ENCODE measurements at regions not wholly inside any gene's neighbourhood (a gene's known extent, or its start where the extent isn't known, plus 50 kb on each side); places are given as distances from the start of the nearest gene placed in this dataset.
A peak's percentile ranks its signal among the peaks of the same experiment; 100 is the strongest.

GRCh38 chr1:182149411-182149965, 88.0 kb upstream of the ZNF648 start:
- DNase-seq = peak; percentile 39

DNA sequence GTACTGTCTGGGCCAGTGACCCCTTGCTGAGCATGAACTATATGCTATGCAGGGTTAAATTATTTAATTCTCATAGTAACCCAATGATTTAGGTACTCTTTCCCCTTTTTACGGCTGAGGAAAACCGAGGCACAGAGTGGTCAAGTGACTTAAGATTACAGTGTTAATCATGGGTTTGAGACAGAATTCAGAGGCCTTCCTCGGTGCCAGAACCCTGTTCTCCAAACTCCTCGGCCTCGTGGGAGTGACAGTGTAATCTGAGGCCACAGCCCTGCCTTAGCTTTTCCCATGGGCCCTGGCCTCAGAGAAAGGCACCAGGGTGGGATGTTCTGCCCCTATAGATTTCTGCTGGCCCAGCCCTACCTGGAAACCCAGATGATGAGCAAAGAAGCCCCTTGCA, 86.4 kb upstream of the ZNF648 start:
- DNase-seq = no peak

DNA sequence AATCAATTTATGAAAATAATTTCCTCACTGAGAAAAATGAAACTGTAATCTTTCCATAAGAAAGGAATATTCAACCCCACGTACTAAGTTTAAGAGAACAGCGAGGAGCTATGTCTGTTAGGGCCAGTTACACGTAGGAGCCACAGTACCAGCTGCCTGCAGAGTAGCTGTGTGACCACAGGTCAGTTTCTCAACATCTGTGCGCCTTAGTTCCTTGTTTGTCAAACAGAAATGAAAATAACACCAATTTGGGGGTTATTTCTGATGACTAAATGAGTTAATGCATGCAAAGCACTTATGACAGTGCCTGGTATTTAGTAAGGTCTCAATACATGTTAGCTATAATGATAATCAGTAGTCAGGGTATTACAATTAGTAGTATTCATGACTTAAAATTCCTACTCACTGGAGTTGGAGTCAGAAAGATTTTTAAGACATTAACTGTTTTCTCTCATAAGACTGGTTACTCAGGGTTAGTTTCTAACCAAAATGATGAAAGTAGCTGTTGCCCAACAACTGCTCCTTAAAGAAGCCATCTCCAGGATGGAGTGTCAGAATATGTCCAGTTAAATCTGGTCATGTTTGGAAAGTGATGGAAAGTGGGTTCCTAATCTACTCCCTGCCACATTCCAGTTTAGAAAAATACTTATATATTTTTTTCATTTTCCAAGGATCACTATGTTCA, 85.8 kb upstream of the ZNF648 start:
- no peak for DNase-seq

DNA sequence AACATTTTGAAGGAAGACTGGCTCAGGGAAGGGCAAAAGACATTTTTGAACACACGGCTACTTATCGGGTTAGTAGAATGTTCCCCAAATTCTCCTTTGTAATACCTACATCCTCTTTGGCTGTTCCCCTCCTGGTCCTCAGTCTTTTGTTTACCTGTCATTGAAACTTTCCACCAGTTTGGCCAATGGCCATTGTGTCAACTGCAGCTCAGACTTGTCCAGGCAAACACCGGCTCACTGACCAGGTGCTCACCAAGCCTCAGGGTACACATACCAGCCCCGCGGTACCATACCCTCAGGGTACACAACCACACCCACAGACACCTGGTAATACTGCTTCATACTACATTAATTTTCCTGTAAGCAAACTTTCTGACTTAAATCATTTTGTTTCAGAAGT, 84.8 kb upstream of the ZNF648 start:
- DNase-seq = no peak

DNA sequence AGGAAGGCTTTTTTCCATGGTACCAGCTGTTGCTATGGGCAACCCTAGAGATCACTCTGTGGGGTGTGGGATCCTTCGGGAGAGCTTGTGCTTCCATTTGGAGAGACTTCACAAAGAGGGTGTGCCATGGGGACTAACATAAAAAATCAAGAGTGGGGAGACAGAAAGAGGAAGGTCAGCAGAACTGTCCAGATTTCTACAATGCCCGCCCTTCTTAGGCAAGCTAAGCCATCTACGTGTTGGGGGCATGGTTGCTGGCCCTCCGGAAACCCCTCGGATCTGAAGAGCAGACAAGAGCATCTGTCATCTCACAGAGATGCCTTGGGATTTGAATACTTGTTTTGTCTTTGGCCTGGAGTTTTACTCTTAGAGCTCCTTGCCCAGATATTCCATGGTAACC, 83.9 kb upstream of the ZNF648 start:
- DNase-seq = no peak

- DNase-seq = no peak
Measured at GRCh38 chr1:182144646-182145030, 83.1 kb upstream of the ZNF648 start.

DNA sequence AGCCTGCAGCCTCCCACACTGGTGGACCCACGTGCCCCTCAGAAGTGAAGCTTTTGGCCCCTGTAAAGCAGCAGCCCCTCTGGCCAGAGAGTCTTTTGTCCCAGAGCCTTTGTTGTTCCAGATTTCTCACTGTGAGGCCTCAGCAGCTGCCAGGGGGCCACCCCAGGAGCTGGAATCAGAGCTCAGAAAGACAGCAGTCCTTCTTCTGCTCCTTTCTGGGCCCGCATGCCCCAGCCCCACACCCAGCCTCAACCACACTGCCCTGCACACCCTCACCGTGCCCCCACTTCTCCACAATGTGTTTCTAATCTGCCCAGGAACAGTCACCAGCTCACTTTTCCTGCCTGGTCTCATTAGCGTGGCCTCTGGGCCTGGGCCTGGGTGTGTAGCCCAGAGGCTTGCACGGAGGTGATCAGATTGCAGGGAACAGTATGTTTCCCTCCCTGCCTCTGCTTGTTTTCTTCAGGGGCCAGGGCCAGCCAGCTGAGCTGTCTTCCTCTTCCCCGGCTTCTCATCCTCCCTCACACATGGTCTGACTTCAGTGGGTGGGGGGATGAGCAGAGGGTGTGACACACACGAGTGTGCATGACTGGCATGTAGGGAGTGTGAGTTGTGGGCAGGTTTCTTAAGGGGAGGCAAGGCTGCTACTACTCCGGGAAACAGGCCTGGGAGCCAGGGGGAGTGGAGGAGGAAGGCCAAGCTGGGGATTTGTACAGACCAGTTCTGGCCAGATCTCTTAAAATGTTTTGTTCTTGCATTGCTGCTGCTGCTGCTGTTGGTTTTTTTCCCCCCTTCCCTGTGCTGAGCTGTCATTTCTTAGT, 82.5 kb upstream of the ZNF648 start:
- DNase-seq = peak; percentile 90

GRCh38 chr1:182143154-182143657, 81.7 kb upstream of the ZNF648 start:
- DNase-seq = peak; percentile 93

DNA sequence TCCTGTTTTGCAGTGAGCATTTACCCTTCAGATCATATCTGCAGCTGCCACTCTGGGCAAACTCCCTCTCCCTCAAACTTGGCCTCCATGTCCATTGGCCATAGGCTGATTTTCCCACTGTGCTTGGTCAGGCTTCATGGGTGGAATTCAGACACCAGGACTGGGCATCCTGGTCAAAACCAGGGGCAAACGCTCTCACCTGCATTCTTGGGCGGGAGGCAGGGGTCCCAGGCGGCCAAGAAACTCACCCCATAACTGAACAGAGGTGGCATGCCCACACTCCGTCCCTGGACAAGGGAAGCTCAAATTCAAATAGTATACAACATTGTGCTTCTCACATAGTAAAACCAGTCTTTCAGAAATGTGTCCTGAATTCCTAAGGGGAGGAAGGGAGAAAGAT, 81.1 kb upstream of the ZNF648 start:
- no peak for DNase-seq

DNA sequence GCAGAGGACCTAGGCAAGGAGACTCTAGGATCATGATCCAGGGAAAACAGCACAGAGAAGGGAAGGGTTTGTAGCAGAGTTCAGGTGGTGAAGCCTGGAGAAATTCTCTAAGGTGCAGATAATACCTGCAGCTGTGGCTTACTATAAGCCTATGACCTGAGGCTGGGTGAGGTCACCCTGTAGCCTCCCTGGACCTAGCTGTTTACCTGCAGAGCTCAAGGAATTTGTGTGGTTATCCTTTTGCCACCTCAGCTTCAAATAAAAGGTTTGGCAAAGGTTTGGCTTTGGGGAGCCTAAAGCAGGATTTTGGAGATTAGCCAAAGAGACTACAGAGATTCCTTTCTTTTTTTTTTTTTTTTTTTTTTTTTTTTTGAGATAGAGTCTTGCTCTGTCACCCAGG, 79.5 kb upstream of the ZNF648 start:
- DNase-seq = no peak

- DNase-seq = no peak
Measured at GRCh38 chr1:182139496-182139895, 78.0 kb upstream of the ZNF648 start.

DNA sequence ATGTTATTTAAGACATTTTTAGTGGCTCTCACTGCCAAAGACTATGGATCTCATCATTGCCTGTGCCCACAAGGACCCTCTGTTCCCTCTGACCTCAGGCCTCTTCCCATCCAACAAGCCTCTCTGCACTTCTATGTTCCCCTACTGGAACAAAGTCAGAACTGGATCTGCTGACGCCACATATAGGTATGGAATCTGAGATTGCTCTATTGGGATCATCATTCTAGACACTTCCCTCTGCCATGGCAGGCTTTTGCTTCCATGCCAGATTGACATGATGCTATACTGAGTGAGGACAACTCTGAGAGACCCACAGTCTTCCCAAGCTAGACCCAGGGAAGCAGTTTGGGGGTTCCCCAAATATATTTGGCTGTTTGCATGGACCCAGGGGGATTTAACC, 76.0 kb upstream of the ZNF648 start:
- DNase-seq = no peak

GRCh38 chr1:182135946-182136345, 74.4 kb upstream of the ZNF648 start:
- no peak for DNase-seq

- no peak for DNase-seq
Measured at GRCh38 chr1:182134257-182134656, 72.7 kb upstream of the ZNF648 start.

GRCh38 chr1:182133181-182133580, 71.7 kb upstream of the ZNF648 start:
- DNase-seq = no peak

- DNase-seq = no peak
Measured at GRCh38 chr1:182129398-182129797, 67.9 kb upstream of the ZNF648 start.

GRCh38 chr1:182128502-182128901, 67.0 kb upstream of the ZNF648 start:
- no peak for DNase-seq

- no peak for DNase-seq
Measured at GRCh38 chr1:182127656-182128055, 66.1 kb upstream of the ZNF648 start.

DNA sequence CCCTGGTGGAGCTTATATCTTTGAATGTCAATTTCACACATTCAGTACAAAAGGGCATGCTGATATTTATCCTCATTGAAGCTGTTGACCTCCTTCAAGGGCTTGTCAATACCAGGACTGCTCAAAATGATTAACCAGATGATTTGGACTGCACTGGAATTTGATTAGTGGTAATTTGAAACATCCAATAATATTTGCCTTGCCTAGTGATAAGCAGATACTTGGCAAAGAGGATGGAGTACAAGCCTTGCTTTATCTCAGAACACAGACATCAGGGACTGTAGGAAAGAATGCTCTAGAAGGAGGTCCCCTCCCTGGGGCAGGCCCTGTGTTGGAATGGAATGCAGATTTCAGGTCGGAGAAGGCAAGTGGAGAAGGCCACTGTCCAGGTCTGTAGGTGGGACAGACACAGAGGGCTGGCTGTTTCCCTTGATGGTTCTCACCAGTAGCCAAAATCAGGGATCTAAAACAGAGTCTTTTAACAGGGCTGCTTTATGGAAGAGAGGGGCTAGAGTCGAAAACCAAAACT, 64.8 kb upstream of the ZNF648 start:
- DNase-seq = no peak

DNA sequence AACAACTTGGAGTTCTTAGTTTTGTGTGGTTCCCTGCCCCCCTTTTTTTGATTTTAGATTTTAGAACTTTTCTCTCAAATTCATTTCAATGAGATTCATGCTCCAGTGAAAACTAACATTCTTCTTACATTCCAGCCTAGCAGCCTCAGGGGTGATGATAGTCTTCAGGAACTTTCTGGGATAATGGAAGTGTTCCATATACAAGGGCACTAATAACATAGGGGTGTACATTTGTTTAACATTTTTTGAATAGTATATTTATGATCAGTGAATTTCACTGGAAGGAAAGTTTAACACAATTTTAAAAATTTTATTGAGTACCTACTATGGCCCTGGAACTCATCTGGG, 61.4 kb upstream of the ZNF648 start:
- DNase-seq = no peak

GRCh38 chr1:182122256-182122912, 60.9 kb upstream of the ZNF648 start:
- no peak for DNase-seq

GRCh38 chr1:182121787-182122186, 60.3 kb upstream of the ZNF648 start:
- DNase-seq = no peak
